H9 (cell line): ENCODE measurements at regions not wholly inside any gene's neighbourhood (a gene's known extent, or its start where the extent isn't known, plus 50 kb on each side); places are given as distances from the start of the nearest gene placed in this dataset.

Experiments used
- DNase-seq: peaks from one replicate; pipeline ENCODE4 v3.0.0-alpha.2; 2017
- H2AFZ ChIP-seq: one replicate; pipeline ENCODE4 v1.6.1; 2013; ENCODE audit warnings: mild to moderate bottlenecking, low read length, control low read depth, moderate library complexity
- H2AK5ac ChIP-seq: 2 replicates; pipeline ENCODE4 v1.6.1; 2013; ENCODE audit warnings: low read length, control low read depth, mixed read lengths; ENCODE audit not compliant: insufficient read length
- H2BK120ac ChIP-seq: one replicate; pipeline ENCODE4 v1.6.1; 2013; ENCODE audit warnings: low read depth, mild to moderate bottlenecking, low read length, control low read depth, inconsistent platforms; ENCODE audit not compliant: poor library complexity, severe bottlenecking
- H2BK12ac ChIP-seq: 2 replicates; pipeline ENCODE4 v1.6.1; 2013; ENCODE audit warnings: low read length, control low read depth, mixed read lengths, low read depth; ENCODE audit not compliant: insufficient read length
- H2BK15ac ChIP-seq: 2 replicates; pipeline ENCODE4 v1.6.1; 2013; ENCODE audit warnings: low read depth, low read length, control low read depth
- H2BK20ac ChIP-seq: one replicate; pipeline ENCODE4 v1.6.1; 2013; ENCODE audit warnings: low read depth, mild to moderate bottlenecking, low read length, control low read depth, inconsistent platforms; ENCODE audit not compliant: poor library complexity, severe bottlenecking
- H2BK5ac ChIP-seq: 2 replicates; pipeline ENCODE4 v1.6.1; 2013; ENCODE audit warnings: low read length, control low read depth, mixed read lengths; ENCODE audit not compliant: insufficient read length
- H3K14ac ChIP-seq: 2 replicates; pipeline ENCODE4 v1.6.1; 2013; ENCODE audit warnings: low read length, control low read depth; ENCODE audit not compliant: insufficient read depth
- H3K18ac ChIP-seq: 2 replicates; pipeline ENCODE4 v1.6.1; 2013; ENCODE audit warnings: low read depth, mild to moderate bottlenecking, mixed read lengths, low read length, control low read depth; ENCODE audit not compliant: insufficient read length
- H3K23ac ChIP-seq: 2 replicates; pipeline ENCODE4 v1.6.1; 2013; ENCODE audit warnings: low read length, control low read depth, mixed read lengths, low read depth; ENCODE audit not compliant: insufficient read length
- H3K23me2 ChIP-seq: 2 replicates; pipeline ENCODE4 v1.6.1; 2013; ENCODE audit warnings: low read depth, mild to moderate bottlenecking, mixed read lengths, low read length, control low read depth; ENCODE audit not compliant: insufficient read length, poor library complexity, severe bottlenecking
- H3K27ac ChIP-seq: 2 replicates; pipeline ENCODE4 v1.5.1; 2013; ENCODE audit warnings: low read length, control low read depth, mixed read lengths, low read depth; ENCODE audit not compliant: insufficient read length
- H3K27me3 ChIP-seq: 2 replicates; pipeline ENCODE4 v1.6.1; 2013; ENCODE audit warnings: low read length, control low read depth, inconsistent platforms; ENCODE audit not compliant: insufficient read depth
- H3K4ac ChIP-seq: 2 replicates; pipeline ENCODE4 v1.6.1; 2013; ENCODE audit warnings: low read depth, mild to moderate bottlenecking, control low read depth, inconsistent platforms, low read length, moderate library complexity
- H3K4me1 ChIP-seq: 2 replicates; pipeline ENCODE4 v1.6.1; 2013; ENCODE audit warnings: low read length, control low read depth, inconsistent platforms; ENCODE audit not compliant: insufficient read depth
- H3K4me2 ChIP-seq: 2 replicates; pipeline ENCODE4 v1.6.1; 2013; ENCODE audit warnings: low read length, control low read depth, mixed read lengths; ENCODE audit not compliant: insufficient read length, insufficient read depth
- H3K56ac ChIP-seq: 2 replicates; pipeline ENCODE4 v1.6.1; 2013; ENCODE audit warnings: low read depth, mild to moderate bottlenecking, mixed read lengths, low read length, control low read depth; ENCODE audit not compliant: insufficient read length
- H3K79me1 ChIP-seq: 2 replicates; pipeline ENCODE4 v1.6.1; 2013; ENCODE audit warnings: low read depth, mild to moderate bottlenecking, moderate library complexity, low read length, control low read depth, inconsistent platforms; ENCODE audit not compliant: insufficient read depth, poor library complexity, severe bottlenecking
- H3K79me2 ChIP-seq: 2 replicates; pipeline ENCODE4 v1.6.1; 2013; ENCODE audit warnings: low read length, control low read depth, inconsistent platforms; ENCODE audit not compliant: insufficient read depth
- H3K9ac ChIP-seq: 2 replicates; pipeline ENCODE4 v1.6.1; 2013; ENCODE audit warnings: low read length, control low read depth, mixed read lengths; ENCODE audit not compliant: insufficient read length; ENCODE audit errors: extremely low read depth
- H3K9me3 ChIP-seq: one replicate; pipeline ENCODE4 v1.6.1; 2013; ENCODE audit warnings: low read depth, low read length, inconsistent platforms; ENCODE audit not compliant: control insufficient read depth
- H3T11ph ChIP-seq: one replicate; pipeline ENCODE4 v1.6.1; 2013; ENCODE audit warnings: mild to moderate bottlenecking, low read length, control low read depth, inconsistent platforms
- H4K20me1 ChIP-seq: one replicate; pipeline ENCODE4 v1.6.1; 2013; ENCODE audit not compliant: control insufficient read depth, insufficient read length, insufficient read depth
- H4K5ac ChIP-seq: 2 replicates; pipeline ENCODE4 v1.6.1; 2013; ENCODE audit warnings: low read depth, mild to moderate bottlenecking, mixed read lengths, low read length, control low read depth; ENCODE audit not compliant: insufficient read length
- H4K8ac ChIP-seq: replicated peaks from 2 replicates; pipeline ENCODE4 v1.6.1; 2013; ENCODE audit warnings: low read length, control low read depth, mixed read lengths, low read depth; ENCODE audit not compliant: insufficient read length
- H4K91ac ChIP-seq: 2 replicates; pipeline ENCODE4 v1.6.1; 2013; ENCODE audit warnings: low read depth, mild to moderate bottlenecking, moderate library complexity, mixed read lengths, low read length, control low read depth; ENCODE audit not compliant: insufficient read length
- H3K27ac Mint-ChIP-seq, 3 experiments: 2 replicates in 2 of 3; 3 replicates in 1 of 3; pipeline ENCODE4 v1.8.0; 2020 to 2021; ENCODE audit warnings: mixed read lengths in 3 of 3, mild to moderate bottlenecking in 1 of 3, moderate library complexity in 1 of 3
- H3K27me3 Mint-ChIP-seq: 2 replicates; pipeline ENCODE4 v1.8.0; 2021; ENCODE audit warnings: low read depth, mild to moderate bottlenecking, moderate library complexity, mixed read lengths
- H3K36me3 Mint-ChIP-seq, 3 experiments: 2 replicates in 2 of 3; 3 replicates in 1 of 3; pipeline ENCODE4 v1.8.0; 2020 to 2021; ENCODE audit warnings: low read depth in 3 of 3, mixed read lengths in 3 of 3; ENCODE audit not compliant: insufficient read depth in 1 of 3
- H3K4me1 Mint-ChIP-seq, 2 experiments: 2 replicates each; pipeline ENCODE4 v1.8.0; 2020; ENCODE audit warnings: mixed read lengths in 2 of 2
- H3K4me3 Mint-ChIP-seq, 2 experiments: 2 replicates in 1 of 2; 3 replicates in 1 of 2; pipeline ENCODE4 v1.8.0; 2020 to 2021; ENCODE audit warnings: mild to moderate bottlenecking in 2 of 2, mixed read lengths in 2 of 2, moderate library complexity in 1 of 2
- H3K9me3 Mint-ChIP-seq, 2 experiments: 2 replicates in 1 of 2; 3 replicates in 1 of 2; pipeline ENCODE4 v1.8.0; 2020; ENCODE audit warnings: mild to moderate bottlenecking in 2 of 2, mixed read lengths in 2 of 2, moderate library complexity in 1 of 2
- WGBS: extraction: QIAGEN DNeasy Blood & Tissue Kit; methylation state at CpG from one replicate; pipeline ENCODE4 v1.1.7; 2013; ENCODE audit warnings: missing lambda C conversion rate, low lambda C conversion rate, mixed read lengths; ENCODE audit not compliant: insufficient read length; ENCODE audit errors: extremely low coverage; 5-methylcytosine and 5-hydroxymethylcytosine counted together
- TF ChIP-seq, protein P1 (sequence below): fragments of 200-600 bp; sonication (generic); conservative IDR thresholded peaks from 3 replicates; pipeline ENCODE4 v1.8.0; 2021; ENCODE audit warnings: antibody characterized with exemption, mild to moderate bottlenecking

DNA sequence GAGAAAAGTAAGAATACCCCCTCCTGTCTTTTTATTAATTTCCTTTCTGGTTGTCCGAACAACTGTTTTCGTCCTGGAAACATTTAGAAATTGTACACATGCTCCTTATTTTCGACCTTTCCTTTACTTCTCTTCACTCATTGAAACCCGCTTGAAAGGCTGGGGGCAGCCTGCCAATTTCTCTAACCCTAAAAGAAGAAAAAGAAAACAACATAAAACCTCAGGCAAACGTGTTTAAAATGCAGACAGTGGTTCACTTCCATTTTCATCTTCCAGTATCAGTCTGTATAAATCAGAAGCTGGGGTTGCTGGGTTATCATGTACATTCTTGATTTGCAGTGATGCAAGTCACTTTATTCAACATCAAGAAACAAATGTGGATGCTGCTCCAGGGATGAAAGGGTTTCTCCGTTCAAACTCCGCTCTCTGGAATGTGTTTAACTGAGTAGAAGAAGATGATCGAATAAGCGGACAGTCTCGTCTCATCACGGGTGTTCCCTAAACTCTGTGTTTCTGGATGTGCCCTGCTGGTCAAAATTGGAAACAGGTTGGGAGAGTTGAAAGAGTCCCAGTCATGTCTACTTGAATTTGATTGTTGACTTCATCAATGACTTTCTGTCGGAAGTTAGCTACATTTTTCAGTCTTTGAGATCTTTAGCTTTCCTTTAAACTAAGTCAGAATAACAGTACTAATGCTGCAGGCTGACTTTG is 1042.2 kb downstream of the BCL11B start:
- Mint-ChIP-seq H3K9me3 (no peaks in the 10 kb centered on the region; a peak in 2 of 5 replicates), H3K27ac (peak overlapping the region in 1 of 3 experiments; percentile 37; a peak in 1 of 7 replicates), H3K4me1 (peaks cover 7 to 10% of the 10 kb centered on the region in 2 experiments), H3K4me3 (no peak overlapping the region), H3K36me3 (no peaks in the 10 kb centered on the region; a peak in 1 of 7 replicates), H3K27me3 (no peaks in the 10 kb centered on the region; the same call in 1 of the 2 replicates)
- H2BK15ac ChIP-seq, result no peak overlapping the region
- H4K20me1 ChIP-seq, result no peaks in the 10 kb centered on the region
- H3K56ac ChIP-seq, result no peak overlapping the region
- no peak overlapping the region for H3T11ph ChIP-seq
- H2BK12ac ChIP-seq, result no peak overlapping the region
- H3K9me3 ChIP-seq, result no peaks in the 10 kb centered on the region
- no peaks in the 10 kb centered on the region for H3K79me1 ChIP-seq
- H3K23me2 ChIP-seq, result no peaks in the 10 kb centered on the region
- no peak for DNase-seq
- no peak overlapping the region for H2BK20ac ChIP-seq
- H3K27me3 ChIP-seq, result no peaks in the 10 kb centered on the region
- H2BK120ac ChIP-seq, result no peak overlapping the region
- no peak overlapping the region for H2AFZ ChIP-seq
- H3K14ac ChIP-seq, result no peak overlapping the region
- H3K18ac ChIP-seq, result no peak overlapping the region
- no peak overlapping the region for H3K27ac ChIP-seq
- H4K91ac ChIP-seq, result no peak overlapping the region
- H2AK5ac ChIP-seq, result no peak overlapping the region
- H3K9ac ChIP-seq, result no peak overlapping the region
- no peak overlapping the region for H2BK5ac ChIP-seq
- WGBS, result no CpG with 5 or more reads among the region's 12 CpGs
- TF ChIP-seq, protein P1, sequence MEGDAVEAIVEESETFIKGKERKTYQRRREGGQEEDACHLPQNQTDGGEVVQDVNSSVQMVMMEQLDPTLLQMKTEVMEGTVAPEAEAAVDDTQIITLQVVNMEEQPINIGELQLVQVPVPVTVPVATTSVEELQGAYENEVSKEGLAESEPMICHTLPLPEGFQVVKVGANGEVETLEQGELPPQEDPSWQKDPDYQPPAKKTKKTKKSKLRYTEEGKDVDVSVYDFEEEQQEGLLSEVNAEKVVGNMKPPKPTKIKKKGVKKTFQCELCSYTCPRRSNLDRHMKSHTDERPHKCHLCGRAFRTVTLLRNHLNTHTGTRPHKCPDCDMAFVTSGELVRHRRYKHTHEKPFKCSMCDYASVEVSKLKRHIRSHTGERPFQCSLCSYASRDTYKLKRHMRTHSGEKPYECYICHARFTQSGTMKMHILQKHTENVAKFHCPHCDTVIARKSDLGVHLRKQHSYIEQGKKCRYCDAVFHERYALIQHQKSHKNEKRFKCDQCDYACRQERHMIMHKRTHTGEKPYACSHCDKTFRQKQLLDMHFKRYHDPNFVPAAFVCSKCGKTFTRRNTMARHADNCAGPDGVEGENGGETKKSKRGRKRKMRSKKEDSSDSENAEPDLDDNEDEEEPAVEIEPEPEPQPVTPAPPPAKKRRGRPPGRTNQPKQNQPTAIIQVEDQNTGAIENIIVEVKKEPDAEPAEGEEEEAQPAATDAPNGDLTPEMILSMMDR, result no peak
- no peaks in the 10 kb centered on the region for H3K4me1 ChIP-seq
- H3K79me2 ChIP-seq, result no peaks in the 10 kb centered on the region
- no peak overlapping the region for H3K4ac ChIP-seq
- H4K5ac ChIP-seq, result no peak overlapping the region
- no peak overlapping the region for H3K4me2 ChIP-seq
- no peak overlapping the region for H4K8ac ChIP-seq
- no peak overlapping the region for H3K23ac ChIP-seq
